GM06990 (cell line): ENCODE measurements at regions not wholly inside any gene's neighbourhood (a gene's known extent, or its start where the extent isn't known, plus 50 kb on each side); places are given as distances from the start of the nearest gene placed in this dataset.

Experiments used
- DNase-seq: peaks from one replicate; pipeline ENCODE4 v3.0.0-alpha.2; 2011; ENCODE audit not compliant: insufficient read length; ENCODE audit errors: extremely low read depth
- H3K27me3 ChIP-seq: replicated peaks from 2 replicates; pipeline ENCODE4 v1.6.0; 2011; ENCODE audit warnings: low read length; ENCODE audit not compliant: control insufficient read depth, insufficient read depth
- H3K36me3 ChIP-seq: 2 replicates; pipeline ENCODE4 v1.5.1; 2011; ENCODE audit warnings: low read length; ENCODE audit not compliant: control insufficient read depth, insufficient read depth
- H3K4me3 ChIP-seq: replicated peaks from 2 replicates; pipeline ENCODE4 v1.5.1; 2011; ENCODE audit warnings: low read depth, mild to moderate bottlenecking, control low read depth, low read length
- TF ChIP-seq, protein P1 (sequence below): IDR thresholded peaks from 2 replicates; pipeline ENCODE4 v1.5.1; 2011; ENCODE audit warnings: low read length, control low read depth, mild to moderate bottlenecking, inconsistent platforms; ENCODE audit not compliant: insufficient read depth, poor library complexity, severe bottlenecking

DNA sequence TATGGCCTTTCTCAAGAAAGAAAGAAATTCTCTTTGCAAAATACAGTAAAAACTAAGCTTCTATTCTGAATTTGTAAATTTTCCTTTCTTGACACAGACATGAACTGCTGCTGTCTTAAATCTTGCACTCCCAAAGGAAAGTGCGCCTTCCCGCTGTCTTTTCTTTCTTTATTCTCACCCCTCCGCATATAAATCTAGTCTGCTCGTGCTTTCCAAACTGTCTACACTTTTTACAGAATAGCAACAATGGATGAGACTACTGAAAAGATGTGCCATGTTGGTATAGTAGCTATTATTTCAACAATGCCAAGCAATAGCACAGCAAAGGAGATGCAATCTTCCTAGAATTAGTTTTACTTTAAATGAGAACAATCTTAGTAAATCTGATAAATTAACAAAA, 328.8 kb upstream of the PDE3A start:
- DNase-seq: no peak
- Histone ChIP-seq H3K27me3 (no peaks in the 10 kb centered on the region), H3K36me3 (no peaks in the 10 kb centered on the region), H3K4me3 (no peak overlapping the region)
- TF ChIP-seq, protein P1, sequence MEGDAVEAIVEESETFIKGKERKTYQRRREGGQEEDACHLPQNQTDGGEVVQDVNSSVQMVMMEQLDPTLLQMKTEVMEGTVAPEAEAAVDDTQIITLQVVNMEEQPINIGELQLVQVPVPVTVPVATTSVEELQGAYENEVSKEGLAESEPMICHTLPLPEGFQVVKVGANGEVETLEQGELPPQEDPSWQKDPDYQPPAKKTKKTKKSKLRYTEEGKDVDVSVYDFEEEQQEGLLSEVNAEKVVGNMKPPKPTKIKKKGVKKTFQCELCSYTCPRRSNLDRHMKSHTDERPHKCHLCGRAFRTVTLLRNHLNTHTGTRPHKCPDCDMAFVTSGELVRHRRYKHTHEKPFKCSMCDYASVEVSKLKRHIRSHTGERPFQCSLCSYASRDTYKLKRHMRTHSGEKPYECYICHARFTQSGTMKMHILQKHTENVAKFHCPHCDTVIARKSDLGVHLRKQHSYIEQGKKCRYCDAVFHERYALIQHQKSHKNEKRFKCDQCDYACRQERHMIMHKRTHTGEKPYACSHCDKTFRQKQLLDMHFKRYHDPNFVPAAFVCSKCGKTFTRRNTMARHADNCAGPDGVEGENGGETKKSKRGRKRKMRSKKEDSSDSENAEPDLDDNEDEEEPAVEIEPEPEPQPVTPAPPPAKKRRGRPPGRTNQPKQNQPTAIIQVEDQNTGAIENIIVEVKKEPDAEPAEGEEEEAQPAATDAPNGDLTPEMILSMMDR: no peak

DNA sequence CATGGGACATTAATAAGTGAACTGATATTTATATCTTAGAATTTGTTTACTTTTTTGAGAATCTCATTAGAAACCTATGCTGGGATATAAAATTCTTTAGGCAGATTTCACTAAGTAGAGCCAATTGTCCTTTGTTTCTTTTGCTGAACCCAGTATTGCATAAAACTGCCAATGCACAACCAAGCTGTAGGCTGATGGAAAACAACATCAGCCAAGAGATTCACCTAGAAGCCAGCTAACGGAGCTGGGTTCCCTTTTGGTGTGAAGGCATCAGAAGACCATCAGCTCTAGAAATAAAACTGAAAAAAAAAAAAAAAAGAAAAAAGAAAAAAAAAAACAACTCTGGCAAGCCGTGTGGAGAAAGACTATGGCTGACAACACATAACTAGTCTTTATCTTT, 328.2 kb upstream of the PDE3A start:
- Histone ChIP-seq H3K36me3 (no peaks in the 10 kb centered on the region), H3K27me3 (no peaks in the 10 kb centered on the region), H3K4me3 (no peak overlapping the region)
- TF ChIP-seq, protein P1: no peak
- no peak for DNase-seq

DNA sequence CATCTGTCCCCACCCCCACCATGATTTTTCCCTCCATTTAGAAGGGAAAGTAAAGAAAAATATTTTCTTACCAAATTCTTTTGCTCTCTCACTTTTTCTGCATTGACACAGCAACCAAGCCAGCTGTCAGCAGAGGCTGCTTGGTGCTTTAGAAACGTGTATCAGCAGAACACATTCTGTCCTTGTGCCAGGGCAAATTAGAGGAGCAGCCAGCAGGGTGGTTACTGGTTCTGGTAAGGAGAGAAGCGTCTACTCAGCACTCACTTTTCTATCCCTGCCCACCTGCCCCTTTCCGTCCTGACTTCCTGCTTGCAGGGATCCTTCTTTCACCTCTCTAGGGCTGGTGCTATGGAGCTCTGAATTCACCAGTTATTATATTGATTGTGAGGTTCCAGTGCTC, 327.5 kb upstream of the PDE3A start:
- TF ChIP-seq, protein P1: no peak
- H3K27me3 ChIP-seq: no peaks in the 10 kb centered on the region
- H3K4me3 ChIP-seq: no peak overlapping the region
- DNase-seq: no peak
- no peaks in the 10 kb centered on the region for H3K36me3 ChIP-seq

DNA sequence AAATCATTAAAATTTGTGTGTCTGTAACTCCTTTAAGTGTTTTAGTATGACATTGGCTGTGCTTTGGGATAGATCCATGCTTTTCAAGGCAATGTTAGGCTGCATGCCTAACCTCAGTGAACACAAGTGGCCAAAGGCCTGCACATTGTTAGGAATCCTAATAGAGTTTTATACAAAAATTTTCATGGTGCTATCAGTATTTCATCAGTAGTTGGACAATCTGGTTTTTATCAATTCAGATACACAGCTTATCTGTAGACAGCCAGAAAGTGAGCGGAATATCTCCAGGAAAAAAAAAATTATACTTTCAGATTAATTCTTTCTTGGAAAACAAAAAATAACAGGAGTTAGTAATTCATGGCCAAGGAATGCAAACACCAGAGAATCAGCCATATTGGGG, 324.0 kb upstream of the PDE3A start:
- TF ChIP-seq, protein P1: no peak
- H3K36me3 ChIP-seq: no peaks in the 10 kb centered on the region
- no peaks in the 10 kb centered on the region for H3K27me3 ChIP-seq
- H3K4me3 ChIP-seq: no peak overlapping the region
- DNase-seq: no peak

DNA sequence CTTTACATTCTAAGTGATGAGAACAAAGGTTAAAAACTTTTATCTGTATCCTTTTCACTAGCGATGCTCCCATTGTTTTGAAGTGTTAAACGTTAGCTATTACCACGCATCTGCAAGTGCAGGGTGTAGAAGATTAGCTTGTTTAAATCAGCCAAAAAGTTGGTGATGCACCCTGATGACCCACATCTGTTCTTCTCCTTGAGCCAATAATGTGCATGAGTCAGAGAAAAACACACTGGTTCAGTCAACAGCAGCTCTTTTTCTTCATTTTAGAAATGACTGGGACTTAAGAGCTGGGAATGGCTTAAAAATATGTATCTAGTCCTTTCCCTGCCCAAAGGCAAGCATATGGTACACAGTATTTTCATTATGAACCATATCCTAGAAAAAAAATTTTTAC, 323.5 kb upstream of the PDE3A start:
- no peaks in the 10 kb centered on the region for H3K36me3 ChIP-seq
- no peak overlapping the region for H3K4me3 ChIP-seq
- TF ChIP-seq, protein P1: no peak
- no peaks in the 10 kb centered on the region for H3K27me3 ChIP-seq
- no peak for DNase-seq

DNA sequence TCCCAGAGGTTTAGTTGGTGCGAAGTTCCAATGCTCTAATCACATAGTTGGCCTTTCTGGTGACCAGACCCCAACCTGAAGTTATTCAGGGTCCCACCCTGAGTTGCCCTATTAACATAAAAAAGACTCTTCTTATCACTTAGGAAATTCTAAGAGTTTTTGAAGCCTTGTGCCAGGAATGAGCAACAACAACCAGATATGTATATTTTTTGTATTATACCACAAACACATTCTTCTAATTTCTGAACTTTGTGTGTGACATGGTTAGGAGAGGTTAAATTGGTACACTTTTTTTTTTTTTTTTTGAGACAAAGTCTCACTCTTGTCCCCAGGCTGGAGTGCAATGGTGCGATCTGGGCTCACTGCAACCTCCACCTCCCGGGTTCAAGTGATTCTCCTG, 320.4 kb upstream of the PDE3A start:
- TF ChIP-seq, protein P1: no peak
- Histone ChIP-seq H3K27me3 (no peaks in the 10 kb centered on the region), H3K4me3 (no peak overlapping the region), H3K36me3 (no peaks in the 10 kb centered on the region)
- no peak for DNase-seq
